ENCODE measurements at regions not wholly inside any gene's neighbourhood (a gene's known extent, or its start where the extent isn't known, plus 50 kb on each side); places are given as distances from the start of the nearest gene placed in this dataset.

DNA sequence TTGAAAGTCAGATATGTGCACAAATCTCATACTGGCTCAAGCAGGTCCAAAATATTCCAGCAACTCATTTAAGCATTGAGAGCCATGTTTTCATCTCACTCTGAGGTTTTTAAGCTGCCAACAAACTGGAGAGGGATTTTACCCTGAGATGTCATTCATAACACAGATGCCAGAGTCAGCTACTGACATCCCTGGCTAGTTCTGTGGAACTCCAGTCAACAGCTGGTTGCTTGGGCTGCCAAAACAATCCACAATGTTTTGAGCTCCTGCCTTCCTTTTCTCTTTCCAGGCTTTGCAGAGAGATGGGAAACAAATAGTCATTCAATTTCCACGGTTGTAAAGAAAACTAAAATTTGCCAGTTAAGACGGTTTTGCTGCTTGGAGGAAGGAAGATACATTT, 621.2 kb upstream of the FBXO33 start:
- Histone ChIP-seq H3K9me2 (replicated peaks; ENCODE audit: low read length) (no peaks in the 10 kb centered on the region), H3K4me1 (ENCODE audit: insufficient read depth, low read length) (no peaks in the 10 kb centered on the region), H3K9me3 (ENCODE audit: low read length) (no peaks in the 10 kb centered on the region), H3K4me3 (ENCODE audit: low read length) (no peak overlapping the region), H3K4me2 (ENCODE audit: low read length) (no peak overlapping the region), H3K36me3 (ENCODE audit: low read depth, low read length) (no peaks in the 10 kb centered on the region), H3K9ac (ENCODE audit: low read length) (no peak overlapping the region), H4K20me1 (ENCODE audit: low read length) (no peaks in the 10 kb centered on the region), H2AFZ (ENCODE audit: low read length) (no peak overlapping the region), H3F3A (ENCODE audit: low read length, unreplicated experiment) (no peaks in the 10 kb centered on the region), H3K79me2 (ENCODE audit: low read length) (no peaks in the 10 kb centered on the region), H3K27me3 (ENCODE audit: low read length) (no peaks in the 10 kb centered on the region), H3K27ac (ENCODE audit: low read length) (no peak overlapping the region)
- ChIA-PET POLR2A (ENCODE audit: unreplicated experiment) (no interaction called here), CTCF (no interaction called here)
- TF ChIP-seq, protein P1, sequence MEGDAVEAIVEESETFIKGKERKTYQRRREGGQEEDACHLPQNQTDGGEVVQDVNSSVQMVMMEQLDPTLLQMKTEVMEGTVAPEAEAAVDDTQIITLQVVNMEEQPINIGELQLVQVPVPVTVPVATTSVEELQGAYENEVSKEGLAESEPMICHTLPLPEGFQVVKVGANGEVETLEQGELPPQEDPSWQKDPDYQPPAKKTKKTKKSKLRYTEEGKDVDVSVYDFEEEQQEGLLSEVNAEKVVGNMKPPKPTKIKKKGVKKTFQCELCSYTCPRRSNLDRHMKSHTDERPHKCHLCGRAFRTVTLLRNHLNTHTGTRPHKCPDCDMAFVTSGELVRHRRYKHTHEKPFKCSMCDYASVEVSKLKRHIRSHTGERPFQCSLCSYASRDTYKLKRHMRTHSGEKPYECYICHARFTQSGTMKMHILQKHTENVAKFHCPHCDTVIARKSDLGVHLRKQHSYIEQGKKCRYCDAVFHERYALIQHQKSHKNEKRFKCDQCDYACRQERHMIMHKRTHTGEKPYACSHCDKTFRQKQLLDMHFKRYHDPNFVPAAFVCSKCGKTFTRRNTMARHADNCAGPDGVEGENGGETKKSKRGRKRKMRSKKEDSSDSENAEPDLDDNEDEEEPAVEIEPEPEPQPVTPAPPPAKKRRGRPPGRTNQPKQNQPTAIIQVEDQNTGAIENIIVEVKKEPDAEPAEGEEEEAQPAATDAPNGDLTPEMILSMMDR (conservative IDR thresholded peaks at IDR 0.05; ENCODE audit: low read depth, low read length) = no peak
- TF ChIP-seq EZH2 (IDR thresholded peaks at IDR 0.05; ENCODE audit: low read length, unreplicated experiment) = no peak
- no peak for TF ChIP-seq EZH2phosphoT487 (IDR thresholded peaks at IDR 0.05; ENCODE audit: borderline replicate concordance, low read length)
- intact Hi-C loops (cut with micrococcal nuclease) = no loop called here
- ATAC-seq (no peak), DNase-seq (no peak)
- no TSS peak for BruUV-seq (replicated peaks)

DNA sequence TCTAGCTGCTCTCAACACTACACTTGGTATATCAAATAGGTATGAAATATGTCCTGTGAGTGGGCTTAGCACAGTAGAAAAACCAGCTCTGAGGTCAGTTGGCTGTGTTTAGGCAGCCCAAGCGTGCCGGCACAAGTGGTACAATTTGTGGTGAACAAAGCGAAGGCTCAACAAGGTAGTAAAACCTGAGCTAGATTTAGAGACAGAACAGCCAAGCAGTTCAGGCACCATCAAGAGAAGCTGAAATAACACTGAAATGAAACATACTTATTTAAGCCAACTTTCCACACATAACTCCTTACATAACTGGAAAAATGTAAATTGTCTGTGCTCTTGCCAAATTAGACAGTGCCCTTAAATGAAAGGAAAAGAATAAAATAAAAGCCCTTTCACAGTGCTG, 596.8 kb upstream of the FBXO33 start:
- Histone ChIP-seq H4K20me1 (ENCODE audit: low read length) (no peaks in the 10 kb centered on the region), H3K9me2 (replicated peaks; ENCODE audit: low read length) (no peaks in the 10 kb centered on the region), H2AFZ (ENCODE audit: low read length) (no peak overlapping the region), H3F3A (ENCODE audit: low read length, unreplicated experiment) (no peaks in the 10 kb centered on the region), H3K27me3 (ENCODE audit: low read length) (no peaks in the 10 kb centered on the region), H3K4me2 (ENCODE audit: low read length) (no peak overlapping the region), H3K27ac (ENCODE audit: low read length) (no peak overlapping the region), H3K79me2 (ENCODE audit: low read length) (no peaks in the 10 kb centered on the region), H3K9me3 (ENCODE audit: low read length) (no peaks in the 10 kb centered on the region), H3K4me3 (ENCODE audit: low read length) (no peak overlapping the region), H3K9ac (ENCODE audit: low read length) (no peak overlapping the region), H3K4me1 (ENCODE audit: insufficient read depth, low read length) (no peaks in the 10 kb centered on the region), H3K36me3 (ENCODE audit: low read depth, low read length) (no peaks in the 10 kb centered on the region)
- no TSS peak for BruUV-seq (replicated peaks)
- no peak for ATAC-seq
- intact Hi-C loops (cut with micrococcal nuclease) = no loop called here
- no peak for TF ChIP-seq EZH2 (IDR thresholded peaks at IDR 0.05; ENCODE audit: low read length, unreplicated experiment)
- no peak for TF ChIP-seq EZH2phosphoT487 (IDR thresholded peaks at IDR 0.05; ENCODE audit: borderline replicate concordance, low read length)
- TF ChIP-seq, protein P1 (conservative IDR thresholded peaks at IDR 0.05; ENCODE audit: low read depth, low read length) = no peak
- no peak for DNase-seq
- ChIA-PET POLR2A (ENCODE audit: unreplicated experiment) (no interaction called here), CTCF (no interaction called here)

DNA sequence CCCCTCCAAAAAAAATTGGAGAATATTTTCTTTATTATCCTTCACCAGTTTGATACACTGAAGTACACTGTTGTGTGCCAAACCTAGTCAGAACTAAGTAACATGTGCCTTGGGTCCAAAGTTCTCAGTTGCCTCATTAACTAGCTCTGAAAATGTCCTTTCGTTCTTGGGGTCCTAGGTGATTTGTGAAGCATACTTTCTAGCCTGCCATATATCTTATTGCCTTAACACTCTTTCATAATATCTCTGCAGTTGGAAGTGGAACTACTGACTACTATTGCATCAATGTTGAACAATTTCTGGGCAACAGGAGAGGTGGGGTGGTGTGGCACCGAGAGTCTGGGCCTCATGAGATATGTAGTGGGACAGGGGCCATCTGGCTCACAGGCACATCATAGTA, 592.9 kb upstream of the FBXO33 start:
- TF ChIP-seq EZH2 (IDR thresholded peaks at IDR 0.05; ENCODE audit: low read length, unreplicated experiment) (no peak), EZH2phosphoT487 (IDR thresholded peaks at IDR 0.05; ENCODE audit: borderline replicate concordance, low read length) (no peak)
- TF ChIP-seq, protein P1 (conservative IDR thresholded peaks at IDR 0.05; ENCODE audit: low read depth, low read length) = no peak
- POLR2A ChIA-PET (ENCODE audit: unreplicated experiment) = no interaction called here
- DNase-seq (no peak), ATAC-seq (no peak)
- intact Hi-C loops (cut with micrococcal nuclease) = no loop called here
- H3K9me2 ChIP-seq (replicated peaks; ENCODE audit: low read length) = no peaks in the 10 kb centered on the region
- BruUV-seq (replicated peaks) = no TSS peak
- no peaks in the 10 kb centered on the region for H4K20me1 ChIP-seq (ENCODE audit: low read length)
- no peak overlapping the region for H3K4me2 ChIP-seq (ENCODE audit: low read length)
- H3K4me3 ChIP-seq (ENCODE audit: low read length) = no peak overlapping the region
- no peak overlapping the region for H3K27ac ChIP-seq (ENCODE audit: low read length)
- no peaks in the 10 kb centered on the region for H3K79me2 ChIP-seq (ENCODE audit: low read length)
- H3K27me3 ChIP-seq (ENCODE audit: low read length) = no peaks in the 10 kb centered on the region
- H2AFZ ChIP-seq (ENCODE audit: low read length) = no peak overlapping the region
- H3K9me3 ChIP-seq (ENCODE audit: low read length) = no peaks in the 10 kb centered on the region
- no peaks in the 10 kb centered on the region for H3K4me1 ChIP-seq (ENCODE audit: insufficient read depth, low read length)
- H3F3A ChIP-seq (ENCODE audit: low read length, unreplicated experiment) = no peaks in the 10 kb centered on the region
- no peaks in the 10 kb centered on the region for H3K36me3 ChIP-seq (ENCODE audit: low read depth, low read length)
- no peak overlapping the region for H3K9ac ChIP-seq (ENCODE audit: low read length)
- CTCF ChIA-PET = no interaction called here
